ENCODE measurements at regions not wholly inside any gene's neighbourhood (a gene's known extent, or its start where the extent isn't known, plus 50 kb on each side); places are given as distances from the start of the nearest gene placed in this dataset.
"Not testable (repeated sequence)": the region's sequence is repeated elsewhere in the genome, so short reads cannot be mapped to it uniquely, and the experiment has no call there.

GRCh38 chr5:163951069-163951468, 445.6 kb downstream of the MAT2B start (continued):
- TF ChIP-seq TSHZ2 (CRISPR knock-in tag; IDR thresholded peaks at IDR 0.05) (no peak), ZC3H10 (CRISPR knock-in tag; IDR thresholded peaks at IDR 0.05) (no peak), RARB (CRISPR knock-in tag; IDR thresholded peaks at IDR 0.05) (no peak), PATZ1 (CRISPR knock-in tag; IDR thresholded peaks at IDR 0.05; ENCODE audit: borderline replicate concordance) (no peak), ISL1 (CRISPR knock-in tag; IDR thresholded peaks at IDR 0.05) (no peak)

- ATAC-seq: no peak
- TF ChIP-seq ZNF8 (CRISPR knock-in tag; IDR thresholded peaks at IDR 0.05): no peak
- TF ChIP-seq GLIS3 (CRISPR knock-in tag; IDR thresholded peaks at IDR 0.05): no peak
- TF ChIP-seq ZFP3 (CRISPR knock-in tag; IDR thresholded peaks at IDR 0.05): no peak
- no peak for TF ChIP-seq CSRNP3 (CRISPR knock-in tag; IDR thresholded peaks at IDR 0.05)
Observed at GRCh38 chr5:163953901-163954300, 448.5 kb downstream of the MAT2B start.

GRCh38 chr5:163961230-163961629, 455.8 kb downstream of the MAT2B start:
- not testable (repeated sequence) for ATAC-seq

- no peak for ATAC-seq
- no peak for TF ChIP-seq TSHZ2 (CRISPR knock-in tag; IDR thresholded peaks at IDR 0.05)
- no peak for TF ChIP-seq PATZ1 (CRISPR knock-in tag; IDR thresholded peaks at IDR 0.05; ENCODE audit: borderline replicate concordance)
- TF ChIP-seq RARB (CRISPR knock-in tag; IDR thresholded peaks at IDR 0.05): no peak
- TF ChIP-seq ZNF565 (CRISPR knock-in tag; conservative IDR thresholded peaks at IDR 0.05; ENCODE audit: low read depth): no peak
- no peak for TF ChIP-seq ZNF70 (CRISPR knock-in tag; IDR thresholded peaks at IDR 0.05)
- TF ChIP-seq ZFP3 (CRISPR knock-in tag; IDR thresholded peaks at IDR 0.05): no peak
- TF ChIP-seq CSDC2 (CRISPR knock-in tag; IDR thresholded peaks at IDR 0.05): no peak
- no peak for TF ChIP-seq ZNF8 (CRISPR knock-in tag; IDR thresholded peaks at IDR 0.05)
- no peak for TF ChIP-seq ZC3H10 (CRISPR knock-in tag; IDR thresholded peaks at IDR 0.05)
- TF ChIP-seq ARNTL (CRISPR knock-in tag; IDR thresholded peaks at IDR 0.05; ENCODE audit: borderline replicate concordance, low read depth): no peak
- no peak for TF ChIP-seq ESRRG (CRISPR knock-in tag; IDR thresholded peaks at IDR 0.05)
- TF ChIP-seq POU6F1 (CRISPR knock-in tag; IDR thresholded peaks at IDR 0.05; ENCODE audit: borderline replicate concordance, low read depth): no peak
- TF ChIP-seq ISL1 (CRISPR knock-in tag; IDR thresholded peaks at IDR 0.05): no peak
- TF ChIP-seq SNAI2 (CRISPR knock-in tag; IDR thresholded peaks at IDR 0.05): no peak
- no peak for TF ChIP-seq CSRNP3 (CRISPR knock-in tag; IDR thresholded peaks at IDR 0.05)
- TF ChIP-seq PPARA (CRISPR knock-in tag; IDR thresholded peaks at IDR 0.05; ENCODE audit: borderline replicate concordance): no peak
- no peak for TF ChIP-seq GLIS3 (CRISPR knock-in tag; IDR thresholded peaks at IDR 0.05)
Observed at GRCh38 chr5:163963881-163964280, 458.5 kb downstream of the MAT2B start.

Data from SK-N-SH treated with all-trans-retinoic acid at 6 μM for 48 hours (cell line).